ENCODE measurements at regions not wholly inside any gene's neighbourhood (a gene's known extent, or its start where the extent isn't known, plus 50 kb on each side); places are given as distances from the start of the nearest gene placed in this dataset.

- intact Hi-C loops (cut with micrococcal nuclease): no loop called here
- Mint-ChIP-seq H3K27me3 (ENCODE audit: low read depth in 2 of 2) (peaks cover 2 to 10% of the 10 kb centered on the region in 2 donors), H3K9me3 (no peaks in the 10 kb centered on the region), H3K36me3 (no peaks in the 10 kb centered on the region), H3K27ac (no peak overlapping the region), H3K4me3 (no peak overlapping the region), H3K4me1 (no peaks in the 10 kb centered on the region)
- ATAC-seq (no peak), DNase-seq (no peak)
- Histone ChIP-seq H3K27ac (ENCODE audit: low read length) (no peak overlapping the region), H3K9me3 (ENCODE audit: control insufficient read depth, insufficient read depth, low read length) (no peaks in the 10 kb centered on the region), H3K36me3 (ENCODE audit: control insufficient read depth, insufficient read depth, low read length) (no peaks in the 10 kb centered on the region), H3K4me3 (ENCODE audit: low read length) (no peak overlapping the region), H3K27me3 (ENCODE audit: control insufficient read depth, insufficient read depth, low read length) (no peaks in the 10 kb centered on the region), H3K4me1 (ENCODE audit: control insufficient read depth, insufficient read depth, low read length) (no peaks in the 10 kb centered on the region)
- 45% methylated on average over 2 of the region's 2 CpGs for WGBS (ENCODE audit: insufficient coverage)
- TF ChIP-seq CTCF (IDR thresholded peaks at IDR 0.05): no peak
Measured at GRCh38 chr10:28928484-28928883, 251.2 kb downstream of the BAMBI start.

GRCh38 chr10:28929942-28930341 lies 252.6 kb downstream of the BAMBI start:
- H3K36me3 ChIP-seq (ENCODE audit: control insufficient read depth, insufficient read depth, low read length): no peaks in the 10 kb centered on the region
- no peak overlapping the region for H3K27ac ChIP-seq (ENCODE audit: low read length)
- TF ChIP-seq CTCF (IDR thresholded peaks at IDR 0.05): no peak
- H3K27me3 ChIP-seq (ENCODE audit: control insufficient read depth, insufficient read depth, low read length): no peaks in the 10 kb centered on the region
- no peaks in the 10 kb centered on the region for H3K9me3 ChIP-seq (ENCODE audit: control insufficient read depth, insufficient read depth, low read length)
- Mint-ChIP-seq H3K9me3 (no peaks in the 10 kb centered on the region), H3K27ac (no peak overlapping the region), H3K4me1 (no peaks in the 10 kb centered on the region), H3K4me3 (no peak overlapping the region), H3K36me3 (no peaks in the 10 kb centered on the region), H3K27me3 (ENCODE audit: low read depth in 2 of 2) (peaks cover 2 to 10% of the 10 kb centered on the region in 2 donors)
- ATAC-seq (no peak), DNase-seq (no peak)
- H3K4me3 ChIP-seq (ENCODE audit: low read length): no peak overlapping the region
- WGBS (ENCODE audit: insufficient coverage): 79% methylated on average over 3 of the region's 3 CpGs
- intact Hi-C loops (cut with micrococcal nuclease): no loop called here
- H3K4me1 ChIP-seq (ENCODE audit: control insufficient read depth, insufficient read depth, low read length): no peaks in the 10 kb centered on the region

GRCh38 chr10:28930514-28931495 lies 253.5 kb downstream of the BAMBI start:
- no peak overlapping the region for H3K4me3 ChIP-seq (ENCODE audit: low read length)
- H3K27ac ChIP-seq (ENCODE audit: low read length): no peak overlapping the region
- H3K27me3 ChIP-seq (ENCODE audit: control insufficient read depth, insufficient read depth, low read length): no peaks in the 10 kb centered on the region
- WGBS (ENCODE audit: insufficient coverage): 83% methylated on average over 1 of the region's 5 CpGs
- Mint-ChIP-seq H3K4me3 (no peak overlapping the region), H3K27ac (no peak overlapping the region), H3K36me3 (no peaks in the 10 kb centered on the region), H3K9me3 (no peaks in the 10 kb centered on the region), H3K4me1 (no peaks in the 10 kb centered on the region), H3K27me3 (ENCODE audit: low read depth in 2 of 2) (peaks cover 0 to 10% of the 10 kb centered on the region in 2 donors)
- H3K9me3 ChIP-seq (ENCODE audit: control insufficient read depth, insufficient read depth, low read length): no peaks in the 10 kb centered on the region
- no peaks in the 10 kb centered on the region for H3K36me3 ChIP-seq (ENCODE audit: control insufficient read depth, insufficient read depth, low read length)
- no peak for TF ChIP-seq CTCF (IDR thresholded peaks at IDR 0.05)
- intact Hi-C loops (cut with micrococcal nuclease): no loop called here
- no peaks in the 10 kb centered on the region for H3K4me1 ChIP-seq (ENCODE audit: control insufficient read depth, insufficient read depth, low read length)
- ATAC-seq (no peak), DNase-seq (no peak)

All from natural killer cell (primary cell).